ENCODE measurements at regions not wholly inside any gene's neighbourhood (a gene's known extent, or its start where the extent isn't known, plus 50 kb on each side); places are given as distances from the start of the nearest gene placed in this dataset.

GRCh38 chr1:22340873-22341272, 110.8 kb upstream of the ZBTB40 start:
- no peak for DNase-seq (ENCODE audit: extremely low read depth, low read depth)
- TF ChIP-seq CTCF (IDR thresholded peaks at IDR 0.05; ENCODE audit: low read depth, low read length, missing control alignments), result no peak
- H3K4me3 ChIP-seq (replicated peaks; ENCODE audit: low read depth, low read length), result no peak overlapping the region

GRCh38 chr1:22341791-22342605, 109.7 kb upstream of the ZBTB40 start:
- DNase-seq (ENCODE audit: extremely low read depth, low read depth), result peak; percentile 21
- no peak for TF ChIP-seq CTCF (IDR thresholded peaks at IDR 0.05; ENCODE audit: low read depth, low read length, missing control alignments)
- no peak overlapping the region for H3K4me3 ChIP-seq (replicated peaks; ENCODE audit: low read depth, low read length)

- no peak overlapping the region for H3K4me3 ChIP-seq (replicated peaks; ENCODE audit: low read depth, low read length)
- no peak for DNase-seq (ENCODE audit: extremely low read depth, low read depth)
- TF ChIP-seq CTCF (IDR thresholded peaks at IDR 0.05; ENCODE audit: low read depth, low read length, missing control alignments), result no peak
Observed at GRCh38 chr1:22342734-22343191, 108.9 kb upstream of the ZBTB40 start.

- no peak for TF ChIP-seq CTCF (IDR thresholded peaks at IDR 0.05; ENCODE audit: low read depth, low read length, missing control alignments)
- no peak overlapping the region for H3K4me3 ChIP-seq (replicated peaks; ENCODE audit: low read depth, low read length)
- DNase-seq (ENCODE audit: extremely low read depth, low read depth), result no peak
Observed at GRCh38 chr1:22343456-22344328, 108.0 kb upstream of the ZBTB40 start.

GRCh38 chr1:22344329-22344630, 107.4 kb upstream of the ZBTB40 start:
- TF ChIP-seq CTCF (IDR thresholded peaks at IDR 0.05; ENCODE audit: low read depth, low read length, missing control alignments), result no peak
- H3K4me3 ChIP-seq (replicated peaks; ENCODE audit: low read depth, low read length), result no peak overlapping the region
- no peak for DNase-seq (ENCODE audit: extremely low read depth, low read depth)

- TF ChIP-seq CTCF (IDR thresholded peaks at IDR 0.05; ENCODE audit: low read depth, low read length, missing control alignments), result no peak
- no peak overlapping the region for H3K4me3 ChIP-seq (replicated peaks; ENCODE audit: low read depth, low read length)
- DNase-seq (ENCODE audit: extremely low read depth, low read depth), result no peak
Observed at GRCh38 chr1:22344851-22345560, 106.6 kb upstream of the ZBTB40 start.

All from HFF-Myc (cell line).